HEK293 (cell line): ENCODE measurements at regions not wholly inside any gene's neighbourhood (a gene's known extent, or its start where the extent isn't known, plus 50 kb on each side); places are given as distances from the start of the nearest gene placed in this dataset.

Experiments used
- CTCF ChIA-PET: fragments of 350-600 bp; formaldehyde crosslinking; extraction: SDS; loops from one replicate; lab custom pipeline; 2021; ENCODE audit warnings: antibody characterized with exemption; lab: Yijun Ruan, JAX
- POLR2A ChIA-PET: fragments of 300-600 bp; formaldehyde crosslinking; extraction: SDS; loops from one replicate; lab custom pipeline; 2020; ENCODE audit warnings: antibody characterized with exemption, inconsistent platforms; lab: Yijun Ruan, JAX
- H3K27ac ChIP-seq: fragments of 200-500 bp; sonication (Bioruptor generic); 2 replicates; pipeline ENCODE4 v1.5.1; 2014; ENCODE audit warnings: low read depth, low read length, control low read depth, inconsistent platforms; ENCODE audit errors: extremely low read depth
- H3K36me3 ChIP-seq, 2 experiments: fragments of 200-500 bp in 1 of 2; sonication (Bioruptor generic) in 1 of 2; 1 replicate in 1 of 2; 2 replicates in 1 of 2; pipeline ENCODE4 v1.5.1; 2014 to 2017; ENCODE audit warnings: inconsistent platforms in 2 of 2, low read length in 2 of 2; ENCODE audit not compliant: control insufficient read depth in 2 of 2, insufficient read depth in 1 of 2
- H3K4me1 ChIP-seq: fragments of 200-500 bp; sonication (Bioruptor generic); 2 replicates; pipeline ENCODE4 v1.5.1; 2014; ENCODE audit warnings: mild to moderate bottlenecking, low read length, inconsistent platforms; ENCODE audit not compliant: control insufficient read depth, insufficient read depth
- H3K4me3 ChIP-seq: 2 replicates; pipeline ENCODE4 v1.5.1; 2011; ENCODE audit warnings: low read depth, mild to moderate bottlenecking, control low read depth, low read length, moderate library complexity
- H3K9me3 ChIP-seq: fragments of 200-500 bp; sonication (Bioruptor generic); 2 replicates; pipeline ENCODE4 v1.5.1; 2014; ENCODE audit warnings: low read depth, low read length, inconsistent platforms; ENCODE audit not compliant: control insufficient read depth, insufficient read depth
- ATF2 ChIP-seq: fragments of 450-650 bp; formaldehyde crosslinking; IDR thresholded peaks from 2 replicates; pipeline ENCODE4 v1.5.1; 2016; ENCODE audit warnings: missing biosample characterization, missing genetic modification characterization, low read depth
- KLF10 ChIP-seq: fragments of 450-650 bp; IDR thresholded peaks from 2 replicates; pipeline ENCODE4 v1.5.1; 2018; ENCODE audit warnings: missing biosample characterization, mild to moderate bottlenecking, missing genetic modification characterization
- KLF8 ChIP-seq: fragments of 450-650 bp; formaldehyde crosslinking; IDR thresholded peaks from 2 replicates; pipeline ENCODE4 v1.5.1; 2016; ENCODE audit warnings: missing biosample characterization, missing genetic modification characterization
- MEIS1 ChIP-seq: sonication (generic); formaldehyde crosslinking; IDR thresholded peaks from 2 replicates; pipeline ENCODE4 v1.8.1; 2022; ENCODE audit warnings: missing genetic modification reagents, mild to moderate bottlenecking, borderline replicate concordance
- PRDM6 ChIP-seq: fragments of 450-650 bp; formaldehyde crosslinking; IDR thresholded peaks from 2 replicates; pipeline ENCODE4 v1.5.1; 2017; ENCODE audit warnings: missing biosample characterization, missing genetic modification characterization
- ZBTB17 ChIP-seq: fragments of 450-650 bp; formaldehyde crosslinking; IDR thresholded peaks from 2 replicates; pipeline ENCODE4 v1.5.1; 2016; ENCODE audit warnings: missing biosample characterization, missing genetic modification characterization
- ZNF184 ChIP-seq: fragments of 450-650 bp; IDR thresholded peaks from 2 replicates; pipeline ENCODE4 v1.5.1; 2018; ENCODE audit warnings: missing biosample characterization, mild to moderate bottlenecking, missing genetic modification characterization
- ZNF239 ChIP-seq: fragments of 450-650 bp; formaldehyde crosslinking; IDR thresholded peaks from 2 replicates; pipeline ENCODE4 v1.5.1; 2016; ENCODE audit warnings: missing biosample characterization, missing genetic modification characterization
- ZNF248 ChIP-seq: fragments of 450-650 bp; formaldehyde crosslinking; IDR thresholded peaks from 2 replicates; pipeline ENCODE4 v1.5.1; 2017; ENCODE audit warnings: missing biosample characterization, missing genetic modification characterization
- ZNF266 ChIP-seq: fragments of 450-650 bp; formaldehyde crosslinking; IDR thresholded peaks from 2 replicates; pipeline ENCODE4 v1.5.1; 2016; ENCODE audit warnings: missing biosample characterization, missing genetic modification characterization, low read depth
- ZNF280D ChIP-seq: fragments of 450-650 bp; formaldehyde crosslinking; IDR thresholded peaks from 2 replicates; pipeline ENCODE4 v1.5.1; 2016; ENCODE audit warnings: missing biosample characterization, missing genetic modification characterization
- ZNF416 ChIP-seq: fragments of 450-650 bp; formaldehyde crosslinking; IDR thresholded peaks from 2 replicates; pipeline ENCODE4 v1.5.1; 2016; ENCODE audit warnings: missing biosample characterization, missing genetic modification characterization
- ZNF596 ChIP-seq: fragments of 450-650 bp; IDR thresholded peaks from 2 replicates; pipeline ENCODE4 v1.5.0; 2018; ENCODE audit warnings: missing biosample characterization, mild to moderate bottlenecking, missing genetic modification characterization, moderate library complexity
- ZNF621 ChIP-seq: fragments of 450-650 bp; formaldehyde crosslinking; IDR thresholded peaks from 2 replicates; pipeline ENCODE4 v1.5.1; 2017; ENCODE audit warnings: missing biosample characterization, missing genetic modification characterization
- ZNF701 ChIP-seq: fragments of 450-650 bp; formaldehyde crosslinking; IDR thresholded peaks from 2 replicates; pipeline ENCODE4 v1.5.1; 2016; ENCODE audit warnings: missing biosample characterization, missing genetic modification characterization
- ZNF768 ChIP-seq: fragments of 450-650 bp; formaldehyde crosslinking; IDR thresholded peaks from 2 replicates; pipeline ENCODE4 v1.5.1; 2018; ENCODE audit warnings: missing biosample characterization, mild to moderate bottlenecking, missing genetic modification characterization
- TF ChIP-seq, protein P1 (sequence below): fragments of 450-650 bp; formaldehyde crosslinking; IDR thresholded peaks from 2 replicates; pipeline ENCODE4 v1.5.1; 2017; ENCODE audit warnings: missing biosample characterization, missing genetic modification characterization
- TF ChIP-seq, protein P2 (sequence below): fragments of 450-650 bp; formaldehyde crosslinking; IDR thresholded peaks from 2 replicates; pipeline ENCODE4 v1.5.1; 2016; ENCODE audit warnings: missing biosample characterization, missing genetic modification characterization
- TF ChIP-seq, protein P3 (sequence below): fragments of 450-650 bp; formaldehyde crosslinking; IDR thresholded peaks from 2 replicates; pipeline ENCODE4 v1.5.0; 2017; ENCODE audit warnings: missing biosample characterization, missing genetic modification characterization, borderline replicate concordance
- TF ChIP-seq, protein P4 (sequence below): fragments of 450-650 bp; formaldehyde crosslinking; IDR thresholded peaks from 2 replicates; pipeline ENCODE4 v1.5.1; 2016; ENCODE audit warnings: missing biosample characterization, missing genetic modification characterization

GRCh38 chr2:2648094-2648493 lies 317.0 kb upstream of the MYT1L start:
- Histone ChIP-seq H3K4me1 (no peaks in the 10 kb centered on the region), H3K9me3 (no peaks in the 10 kb centered on the region), H3K36me3 (no peaks in the 10 kb centered on the region), H3K4me3 (no peak overlapping the region), H3K27ac (no peak overlapping the region)
- TF ChIP-seq MEIS1 (CRISPR knock-in tag) (no peak), ZNF266 (no peak), KLF8 (tag by site-specific recombination) (no peak), ZNF248 (tag by site-specific recombination) (no peak), ZNF701 (no peak), ZNF768 (tag by site-specific recombination) (no peak)
- TF ChIP-seq, protein P1, sequence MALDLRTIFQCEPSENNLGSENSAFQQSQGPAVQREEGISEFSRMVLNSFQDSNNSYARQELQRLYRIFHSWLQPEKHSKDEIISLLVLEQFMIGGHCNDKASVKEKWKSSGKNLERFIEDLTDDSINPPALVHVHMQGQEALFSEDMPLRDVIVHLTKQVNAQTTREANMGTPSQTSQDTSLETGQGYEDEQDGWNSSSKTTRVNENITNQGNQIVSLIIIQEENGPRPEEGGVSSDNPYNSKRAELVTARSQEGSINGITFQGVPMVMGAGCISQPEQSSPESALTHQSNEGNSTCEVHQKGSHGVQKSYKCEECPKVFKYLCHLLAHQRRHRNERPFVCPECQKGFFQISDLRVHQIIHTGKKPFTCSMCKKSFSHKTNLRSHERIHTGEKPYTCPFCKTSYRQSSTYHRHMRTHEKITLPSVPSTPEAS (tag by site-specific recombination) = no peak
- CTCF ChIA-PET = no interaction called here
- POLR2A ChIA-PET = no interaction called here

DNA sequence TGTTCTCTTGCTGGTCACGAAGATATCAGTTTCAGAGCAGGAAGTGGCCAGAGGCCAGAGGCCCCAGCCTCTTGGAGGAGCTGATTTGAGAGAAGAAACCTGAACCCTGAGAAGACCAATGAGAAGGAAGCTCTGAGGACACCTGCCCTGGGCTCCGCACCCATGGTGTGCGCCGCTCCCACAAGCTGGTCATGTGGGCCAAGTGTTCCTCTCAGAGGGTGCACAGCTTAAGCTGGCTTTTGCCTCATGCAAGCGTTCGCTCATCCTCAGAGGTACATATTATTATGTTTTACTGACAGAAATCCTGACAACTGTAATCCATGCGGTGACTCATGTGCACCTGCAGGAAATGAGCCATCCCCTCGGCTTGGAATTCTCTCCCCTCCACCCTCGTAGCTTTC lies 316.1 kb upstream of the MYT1L start:
- no peaks in the 10 kb centered on the region for H3K9me3 ChIP-seq
- POLR2A ChIA-PET = interaction anchor here (0.6 kb wide), 1 partner anchor 928 kb away, joined by 3 read pairs; the partner anchor contains the start of gene RPS7
- H3K4me1 ChIP-seq = no peaks in the 10 kb centered on the region
- no peak overlapping the region for H3K27ac ChIP-seq
- H3K36me3 ChIP-seq = no peaks in the 10 kb centered on the region
- no peak overlapping the region for H3K4me3 ChIP-seq
- CTCF ChIA-PET = interaction anchor here (0.7 kb wide), 1 partner anchor 51 kb away, joined by 3 read pairs; no protein-coding TSS in a partner anchor
- TF ChIP-seq ZNF239 (tag by site-specific recombination) (no peak), PRDM6 (tag by site-specific recombination) (no peak), ZNF701 (no peak), ATF2 (tag by site-specific recombination) (no peak), ZNF596 (tag by site-specific recombination) (no peak), KLF10 (tag by site-specific recombination) (no peak), ZNF621 (tag by site-specific recombination) (no peak), ZBTB17 (no peak), ZNF416 (tag by site-specific recombination) (no peak), ZNF280D (tag by site-specific recombination) (no peak), ZNF184 (tag by site-specific recombination) (no peak)
- TF ChIP-seq, protein P2, sequence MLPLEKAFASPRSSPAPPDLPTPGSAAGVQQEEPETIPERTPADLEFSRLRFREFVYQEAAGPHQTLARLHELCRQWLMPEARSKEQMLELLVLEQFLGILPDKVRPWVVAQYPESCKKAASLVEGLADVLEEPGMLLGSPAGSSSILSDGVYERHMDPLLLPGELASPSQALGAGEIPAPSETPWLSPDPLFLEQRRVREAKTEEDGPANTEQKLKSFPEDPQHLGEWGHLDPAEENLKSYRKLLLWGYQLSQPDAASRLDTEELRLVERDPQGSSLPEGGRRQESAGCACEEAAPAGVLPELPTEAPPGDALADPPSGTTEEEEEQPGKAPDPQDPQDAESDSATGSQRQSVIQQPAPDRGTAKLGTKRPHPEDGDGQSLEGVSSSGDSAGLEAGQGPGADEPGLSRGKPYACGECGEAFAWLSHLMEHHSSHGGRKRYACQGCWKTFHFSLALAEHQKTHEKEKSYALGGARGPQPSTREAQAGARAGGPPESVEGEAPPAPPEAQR (tag by site-specific recombination) = no peak
- TF ChIP-seq, protein P3, sequence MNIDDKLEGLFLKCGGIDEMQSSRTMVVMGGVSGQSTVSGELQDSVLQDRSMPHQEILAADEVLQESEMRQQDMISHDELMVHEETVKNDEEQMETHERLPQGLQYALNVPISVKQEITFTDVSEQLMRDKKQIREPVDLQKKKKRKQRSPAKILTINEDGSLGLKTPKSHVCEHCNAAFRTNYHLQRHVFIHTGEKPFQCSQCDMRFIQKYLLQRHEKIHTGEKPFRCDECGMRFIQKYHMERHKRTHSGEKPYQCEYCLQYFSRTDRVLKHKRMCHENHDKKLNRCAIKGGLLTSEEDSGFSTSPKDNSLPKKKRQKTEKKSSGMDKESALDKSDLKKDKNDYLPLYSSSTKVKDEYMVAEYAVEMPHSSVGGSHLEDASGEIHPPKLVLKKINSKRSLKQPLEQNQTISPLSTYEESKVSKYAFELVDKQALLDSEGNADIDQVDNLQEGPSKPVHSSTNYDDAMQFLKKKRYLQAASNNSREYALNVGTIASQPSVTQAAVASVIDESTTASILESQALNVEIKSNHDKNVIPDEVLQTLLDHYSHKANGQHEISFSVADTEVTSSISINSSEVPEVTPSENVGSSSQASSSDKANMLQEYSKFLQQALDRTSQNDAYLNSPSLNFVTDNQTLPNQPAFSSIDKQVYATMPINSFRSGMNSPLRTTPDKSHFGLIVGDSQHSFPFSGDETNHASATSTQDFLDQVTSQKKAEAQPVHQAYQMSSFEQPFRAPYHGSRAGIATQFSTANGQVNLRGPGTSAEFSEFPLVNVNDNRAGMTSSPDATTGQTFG (tag by site-specific recombination) = no peak
- TF ChIP-seq, protein P4, sequence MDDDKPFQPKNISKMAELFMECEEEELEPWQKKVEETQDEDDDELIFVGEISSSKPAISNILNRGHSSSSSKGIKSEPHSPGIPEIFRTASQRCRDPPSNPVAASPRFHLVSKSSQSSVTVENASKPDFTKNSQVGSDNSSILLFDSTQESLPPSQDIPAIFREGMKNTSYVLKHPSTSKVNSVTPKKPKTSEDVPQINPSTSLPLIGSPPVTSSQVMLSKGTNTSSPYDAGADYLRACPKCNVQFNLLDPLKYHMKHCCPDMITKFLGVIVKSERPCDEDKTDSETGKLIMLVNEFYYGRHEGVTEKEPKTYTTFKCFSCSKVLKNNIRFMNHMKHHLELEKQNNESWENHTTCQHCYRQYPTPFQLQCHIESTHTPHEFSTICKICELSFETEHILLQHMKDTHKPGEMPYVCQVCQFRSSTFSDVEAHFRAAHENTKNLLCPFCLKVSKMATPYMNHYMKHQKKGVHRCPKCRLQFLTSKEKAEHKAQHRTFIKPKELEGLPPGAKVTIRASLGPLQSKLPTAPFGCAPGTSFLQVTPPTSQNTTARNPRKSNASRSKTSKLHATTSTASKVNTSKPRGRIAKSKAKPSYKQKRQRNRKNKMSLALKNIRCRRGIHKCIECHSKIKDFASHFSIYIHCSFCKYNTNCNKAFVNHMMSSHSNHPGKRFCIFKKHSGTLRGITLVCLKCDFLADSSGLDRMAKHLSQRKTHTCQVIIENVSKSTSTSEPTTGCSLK (tag by site-specific recombination) = no peak
